NCI-H774 (cell line): ENCODE measurements at regions not wholly inside any gene's neighbourhood (a gene's known extent, or its start where the extent isn't known, plus 50 kb on each side); places are given as distances from the start of the nearest gene placed in this dataset.
"Not testable (repeated sequence)": the region's sequence is repeated elsewhere in the genome, so short reads cannot be mapped to it uniquely, and the experiment has no call there.

Experiments used
- DNase-seq: peaks from one replicate; lab custom pipeline; 2025; lab: John Stamatoyannopoulos, UW

DNA sequence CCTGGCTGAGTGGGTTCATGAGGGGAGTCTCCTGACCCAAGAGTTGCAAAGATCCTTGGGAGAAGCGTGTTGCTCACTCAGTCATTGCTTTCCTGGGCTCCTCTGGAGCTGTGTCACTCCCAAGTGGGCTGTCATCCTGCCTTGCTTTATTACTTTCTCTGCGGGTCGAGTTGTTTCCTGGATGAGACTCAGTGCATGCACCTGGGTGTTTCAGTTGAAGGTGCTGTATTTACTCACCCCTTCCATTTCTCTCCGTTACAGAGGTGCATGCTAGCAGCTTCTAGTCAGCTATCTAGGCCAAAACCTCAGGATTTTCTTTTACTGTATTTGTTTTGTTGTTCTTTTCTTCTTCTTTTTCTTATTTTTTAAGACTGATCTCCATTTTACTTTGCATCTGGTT, 785.5 kb upstream of the EDIL3 start:
- no peak for DNase-seq

GRCh38 chr5:85173469-85173868, 788.8 kb upstream of the EDIL3 start:
- no peak for DNase-seq

GRCh38 chr5:85182344-85182743, 797.7 kb upstream of the EDIL3 start:
- no peak for DNase-seq

- DNase-seq, result no peak
Observed at GRCh38 chr5:85204289-85204688, 819.6 kb upstream of the EDIL3 start.

- DNase-seq, result no peak
Observed at GRCh38 chr5:85205430-85205829, 820.8 kb upstream of the EDIL3 start.

DNA sequence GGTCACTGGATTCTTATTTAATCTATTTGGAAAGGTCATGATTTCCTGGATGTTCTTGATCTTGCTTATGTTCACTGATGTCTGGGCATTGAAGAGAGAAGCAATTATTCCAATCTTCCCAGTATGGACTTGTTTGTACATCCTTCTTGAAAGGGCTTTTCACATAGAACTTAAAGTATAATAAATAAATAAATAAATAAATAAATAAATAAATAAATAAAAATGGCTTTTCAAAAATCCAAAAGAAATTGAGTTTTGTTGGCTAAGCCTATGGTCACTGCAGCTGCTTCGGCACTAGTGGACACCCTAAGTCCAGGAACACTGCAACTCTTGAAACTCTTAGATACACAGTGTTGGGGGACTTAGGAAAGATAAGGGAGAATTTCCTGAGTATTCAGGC, 840.7 kb upstream of the EDIL3 start:
- no peak for DNase-seq

GRCh38 chr5:85249204-85249603, 864.5 kb upstream of the EDIL3 start:
- DNase-seq, result no peak

GRCh38 chr5:85263125-85263524, 878.4 kb upstream of the EDIL3 start:
- no peak for DNase-seq

- no peak for DNase-seq
Observed at GRCh38 chr5:85266692-85267091, 882.0 kb upstream of the EDIL3 start.

DNA sequence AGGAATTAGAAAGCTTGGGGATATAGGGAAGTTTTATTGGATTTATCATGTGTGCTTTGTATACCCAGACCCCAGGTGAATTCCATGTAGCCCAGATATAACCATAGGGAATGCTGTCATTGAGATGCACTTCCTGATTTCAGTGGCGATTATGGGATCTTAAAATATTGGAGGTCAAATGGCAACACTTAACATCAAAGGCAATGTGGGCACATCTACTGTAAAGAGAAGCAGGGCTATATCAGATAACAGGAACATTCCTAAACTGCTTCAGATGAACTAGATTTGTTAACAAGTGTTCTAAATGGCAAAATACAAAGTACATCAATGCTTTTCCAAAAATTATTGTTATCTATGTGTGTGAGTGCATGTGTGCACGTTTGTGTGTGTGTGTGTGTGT, 883.5 kb upstream of the EDIL3 start:
- no peak for DNase-seq

DNA sequence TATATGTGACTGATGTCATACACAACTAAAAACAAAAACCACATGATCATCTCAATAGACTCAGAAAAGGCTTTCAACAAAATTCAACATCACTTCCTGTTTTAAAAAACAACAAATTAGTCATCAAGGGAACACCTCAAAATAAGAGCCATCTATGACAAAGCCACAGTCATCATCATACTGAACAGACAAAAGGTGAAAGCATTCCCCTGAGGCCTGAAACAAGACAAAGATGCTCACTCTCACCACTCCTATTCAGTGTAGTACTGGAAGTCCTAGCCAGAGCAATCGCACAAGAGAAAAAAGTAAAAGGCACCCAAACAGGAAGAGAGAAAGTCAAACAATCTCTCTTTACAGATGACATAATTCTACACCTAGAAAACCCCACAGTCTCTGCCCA, 893.5 kb upstream of the EDIL3 start:
- no peak for DNase-seq

- DNase-seq, result no peak
Observed at GRCh38 chr5:85288914-85289313, 904.2 kb upstream of the EDIL3 start.

DNA sequence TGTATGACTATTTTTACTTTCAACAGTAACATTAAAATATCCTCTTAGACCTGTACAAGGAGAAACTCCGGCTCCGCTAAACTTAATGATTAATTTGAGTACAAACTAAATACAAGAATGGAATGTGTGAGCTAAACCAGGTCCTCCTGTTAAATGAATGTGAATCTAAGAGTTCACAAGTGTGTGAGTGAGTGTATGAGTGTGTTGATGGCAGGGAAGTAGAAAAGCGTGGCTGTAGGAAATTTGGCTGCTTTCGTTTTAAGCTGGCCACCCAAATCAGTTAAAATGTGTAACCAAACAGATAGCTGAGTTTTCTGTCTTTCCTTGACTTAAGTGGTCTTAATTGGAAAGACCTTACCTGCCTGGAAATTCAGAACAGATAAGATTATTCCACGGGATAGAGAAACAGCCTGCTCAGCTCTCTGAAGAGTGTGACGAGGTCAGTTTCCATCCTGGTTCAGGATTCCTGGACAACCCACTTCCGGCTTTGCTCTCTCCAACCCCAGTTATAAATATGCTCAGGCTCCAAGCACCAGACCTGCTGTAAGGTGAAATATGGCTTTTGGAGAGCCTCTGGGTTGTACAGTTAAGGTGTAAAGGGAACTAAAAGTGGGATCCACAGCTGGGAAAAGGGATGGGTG, 908.6 kb upstream of the EDIL3 start:
- no peak for DNase-seq

DNA sequence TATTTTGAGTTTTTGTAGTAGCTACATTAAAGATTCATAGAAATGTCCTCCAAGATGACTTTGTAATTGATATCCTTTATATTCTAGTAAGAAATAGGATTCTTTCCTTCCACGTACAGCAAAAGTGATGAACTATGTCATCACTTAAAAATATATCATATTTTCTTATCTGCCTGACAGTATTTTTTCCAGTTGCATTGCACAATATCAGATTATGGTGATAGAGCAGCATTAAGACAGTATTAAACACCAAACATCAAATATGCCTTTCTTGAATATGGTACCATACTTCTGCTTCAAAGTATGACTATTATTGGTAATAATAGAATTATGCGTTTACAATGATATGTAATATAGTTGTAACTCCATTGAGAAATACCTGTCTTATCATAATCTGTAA, 919.8 kb upstream of the EDIL3 start:
- DNase-seq, result no peak

- no peak for DNase-seq
Observed at GRCh38 chr5:85305766-85306165, 921.1 kb upstream of the EDIL3 start.

DNA sequence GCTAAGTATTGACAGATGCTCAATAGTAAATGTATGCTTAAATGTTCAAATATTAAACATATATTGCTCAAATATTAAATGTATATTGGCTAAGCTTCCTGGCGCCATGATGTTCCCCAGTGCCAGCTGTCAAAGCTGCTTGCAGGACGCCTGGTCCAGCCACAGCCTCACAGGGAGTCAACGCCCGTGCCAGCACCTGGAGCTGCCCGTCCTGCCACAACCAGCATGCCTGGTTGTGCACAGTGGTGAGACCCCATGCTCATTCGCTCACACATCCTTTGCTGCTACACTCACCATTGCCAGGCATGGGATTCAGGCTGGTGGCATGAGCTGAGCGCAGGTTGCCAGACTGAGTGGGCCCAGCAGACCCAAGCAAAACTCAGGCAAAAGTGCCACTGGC, 926.9 kb upstream of the EDIL3 start:
- DNase-seq, result no peak

- DNase-seq, result no peak
Observed at GRCh38 chr5:85320495-85320894, 935.8 kb upstream of the EDIL3 start.

DNA sequence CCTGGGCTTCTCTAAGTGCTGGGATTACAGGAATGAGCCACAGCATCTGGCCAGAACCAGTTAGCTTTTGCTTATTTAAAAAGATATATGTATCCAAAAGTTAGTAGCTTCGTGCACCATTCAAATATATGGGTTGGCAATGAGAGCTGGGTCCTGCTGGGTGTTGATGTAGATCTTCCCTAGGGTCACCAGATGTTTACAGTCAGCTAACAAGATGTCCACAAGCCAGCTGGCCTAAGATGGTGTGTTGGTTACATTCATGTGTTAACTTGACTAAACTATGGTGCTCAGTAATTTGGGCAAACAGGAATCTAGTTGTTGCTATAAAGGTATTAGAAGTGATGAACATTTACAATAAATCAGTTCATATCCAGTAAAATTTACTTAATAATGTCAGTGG, 948.6 kb upstream of the EDIL3 start:
- DNase-seq, result no peak

- no peak for DNase-seq
Observed at GRCh38 chr5:85337435-85337834, 952.8 kb upstream of the EDIL3 start.

GRCh38 chr5:85340790-85341189, 956.1 kb upstream of the EDIL3 start:
- no peak for DNase-seq

- no peak for DNase-seq
Observed at GRCh38 chr5:85345818-85346217, 961.1 kb upstream of the EDIL3 start.

- no peak for DNase-seq
Observed at GRCh38 chr5:85357309-85357708, 972.6 kb upstream of the EDIL3 start.

- no peak for DNase-seq
Observed at GRCh38 chr5:85375525-85375924, 990.8 kb upstream of the EDIL3 start.

DNA sequence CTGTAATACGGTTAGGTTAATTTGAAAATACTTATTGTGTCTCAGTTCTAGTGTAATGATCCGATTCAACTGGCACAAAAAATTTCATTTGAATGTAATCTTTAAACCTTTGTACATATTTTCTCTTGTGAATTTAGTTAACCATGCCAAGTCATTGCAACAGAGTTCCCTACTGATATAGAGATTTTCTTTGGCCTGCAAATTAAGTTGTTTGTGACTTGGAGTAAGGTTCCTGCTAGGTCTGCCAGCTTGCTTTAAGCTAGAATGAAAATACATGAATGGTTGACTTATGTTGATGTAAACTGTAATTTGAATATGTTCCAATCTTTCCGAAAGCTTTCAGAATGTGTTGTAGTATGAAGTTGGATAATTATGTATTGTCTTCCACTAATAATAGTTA, 1004.1 kb upstream of the EDIL3 start:
- no peak for DNase-seq

GRCh38 chr5:85392309-85392708, 1007.6 kb upstream of the EDIL3 start:
- not testable (repeated sequence) for DNase-seq
